Muscle layer of colon (tissue), 2 donors: ENCODE measurements at regions not wholly inside any gene's neighbourhood (a gene's known extent, or its start where the extent isn't known, plus 50 kb on each side); places are given as distances from the start of the nearest gene placed in this dataset.
"Not testable (repeated sequence)": the region's sequence is repeated elsewhere in the genome, so short reads cannot be mapped to it uniquely, and the experiment has no call there.

Experiments used
- H3K27ac ChIP-seq: one replicate; pipeline ENCODE4 v1.7.0; 2013; ENCODE audit warnings: low read depth, mild to moderate bottlenecking, low read length, moderate library complexity
- H3K27me3 ChIP-seq, 2 donors: one replicate each; pipeline ENCODE4 v1.7.0; 2013; ENCODE audit warnings: low read length in 2 of 2, mild to moderate bottlenecking in 2 of 2; ENCODE audit not compliant: insufficient read depth in 2 of 2, control insufficient read depth in 1 of 2
- H3K36me3 ChIP-seq: one replicate; pipeline ENCODE4 v1.7.0; 2013; ENCODE audit warnings: mild to moderate bottlenecking, low read length; ENCODE audit not compliant: insufficient read depth
- H3K4me1 ChIP-seq: one replicate; pipeline ENCODE4 v1.7.0; 2013; ENCODE audit warnings: mild to moderate bottlenecking, low read length; ENCODE audit not compliant: insufficient read depth
- H3K4me3 ChIP-seq, 2 donors: one replicate each; pipeline ENCODE4 v1.7.0; 2013; ENCODE audit warnings: low read length in 2 of 2, low read depth in 1 of 2, mild to moderate bottlenecking in 1 of 2, moderate library complexity in 1 of 2
- H3K9ac ChIP-seq: one replicate; pipeline ENCODE4 v1.7.0; 2013; ENCODE audit warnings: low read length
- H3K9me3 ChIP-seq: one replicate; pipeline ENCODE4 v1.7.0; 2013; ENCODE audit warnings: mild to moderate bottlenecking, low read length
- donor health status: abdominal sarcoma.
- donor health status: Adenocarcinoma of cecum.

GRCh38 chr12:25311506-25311905, 60.8 kb upstream of the KRAS start:
- Histone ChIP-seq H3K9me3 (no peaks in the 10 kb centered on the region), H3K4me1 (no peaks in the 10 kb centered on the region), H3K27ac (no peak overlapping the region), H3K36me3 (no peaks in the 10 kb centered on the region), H3K4me3 (no peak overlapping the region), H3K27me3 (no peaks in the 10 kb centered on the region), H3K9ac (no peak overlapping the region)

- H3K27ac ChIP-seq, H3K27me3 ChIP-seq, H3K4me3 ChIP-seq, H3K36me3 ChIP-seq, H3K4me1 ChIP-seq, H3K9ac ChIP-seq, H3K9me3 ChIP-seq: not testable (repeated sequence)
Observed at GRCh38 chr12:25310071-25310470, 59.3 kb upstream of the KRAS start.

DNA sequence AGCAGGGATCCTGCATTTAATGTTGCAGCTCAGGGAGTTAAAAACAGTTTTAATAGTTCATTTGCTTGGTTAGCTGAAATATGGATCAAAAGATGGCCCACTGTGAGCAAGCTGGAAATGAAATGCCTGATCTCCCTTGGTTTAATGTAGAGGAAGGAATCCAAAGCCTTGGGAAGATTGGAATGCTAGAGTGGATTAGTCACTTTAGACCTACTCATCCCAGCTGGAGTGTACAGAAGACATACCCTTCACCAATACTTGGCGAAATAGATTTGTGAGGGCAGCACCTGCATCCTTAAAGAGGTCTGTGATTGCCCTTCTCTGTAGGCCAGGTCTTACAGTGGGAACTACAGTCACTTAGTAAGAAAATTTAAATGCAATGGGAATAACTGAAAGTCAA, 58.0 kb upstream of the KRAS start:
- Histone ChIP-seq H3K27ac (no peak overlapping the region), H3K4me3 (no peak overlapping the region), H3K36me3 (no peaks in the 10 kb centered on the region), H3K9ac (no peak overlapping the region), H3K4me1 (no peaks in the 10 kb centered on the region), H3K9me3 (no peaks in the 10 kb centered on the region), H3K27me3 (no peaks in the 10 kb centered on the region)

DNA sequence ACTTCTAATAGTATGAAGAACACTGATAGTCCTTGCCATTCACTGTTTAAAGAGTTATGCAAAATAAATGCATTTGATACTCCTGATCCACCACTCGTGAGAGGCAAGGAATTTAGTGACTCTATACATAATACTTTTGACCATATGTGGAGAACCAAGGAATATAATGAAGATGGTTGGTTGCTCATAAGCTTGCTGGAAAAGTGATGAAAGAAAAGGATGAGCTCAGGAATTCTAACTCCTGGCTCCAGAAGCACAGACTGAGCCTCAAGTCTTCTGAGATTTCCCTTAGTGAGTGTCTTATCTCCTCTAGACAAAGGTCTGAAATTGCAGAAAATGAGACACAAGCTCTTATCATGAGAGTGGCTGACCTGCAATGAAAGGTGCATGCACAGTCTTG, 57.1 kb upstream of the KRAS start:
- Histone ChIP-seq H3K4me1 (no peaks in the 10 kb centered on the region), H3K36me3 (no peaks in the 10 kb centered on the region), H3K9ac (no peak overlapping the region), H3K27me3 (no peaks in the 10 kb centered on the region), H3K9me3 (no peaks in the 10 kb centered on the region), H3K27ac (no peak overlapping the region), H3K4me3 (no peak overlapping the region)

- Histone ChIP-seq H3K27ac (no peak overlapping the region), H3K36me3 (no peaks in the 10 kb centered on the region), H3K9ac (no peak overlapping the region), H3K4me1 (no peaks in the 10 kb centered on the region), H3K27me3 (no peaks in the 10 kb centered on the region), H3K9me3 (no peaks in the 10 kb centered on the region), H3K4me3 (no peak overlapping the region)
Observed at GRCh38 chr12:25301798-25302197, 51.1 kb upstream of the KRAS start.
